ENCODE measurements at regions not wholly inside any gene's neighbourhood (a gene's known extent, or its start where the extent isn't known, plus 50 kb on each side); places are given as distances from the start of the nearest gene placed in this dataset.

DNA sequence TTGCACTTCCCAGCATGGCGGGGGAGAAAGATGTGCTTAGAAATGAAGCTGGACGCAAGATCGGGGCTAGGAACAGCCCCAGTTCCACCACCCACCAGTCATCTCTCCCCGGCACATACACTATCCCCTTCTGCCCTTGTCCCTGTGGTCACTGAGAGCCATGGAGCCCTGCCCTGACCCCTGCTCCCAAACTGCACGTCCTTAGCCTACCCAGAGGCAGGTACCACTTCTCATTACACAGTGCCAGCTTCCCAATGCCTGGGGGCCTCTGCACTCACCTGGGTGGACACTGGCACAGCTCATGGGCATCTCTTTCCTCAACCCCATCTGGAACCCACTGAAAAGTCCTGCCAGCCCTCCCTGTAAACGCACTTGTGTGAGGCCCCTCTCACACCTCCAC, 139.3 kb upstream of the PRR20G start:
- Mint-ChIP-seq H3K9me3 (no peaks in the 10 kb centered on the region), H3K4me1 (no peaks in the 10 kb centered on the region), H3K4me3 (no peak overlapping the region), H3K27ac (no peak overlapping the region), H3K27me3 (peaks cover 38 to 75% of the 10 kb centered on the region in 2 donors), H3K36me3 (no peaks in the 10 kb centered on the region)
- ATAC-seq (replicated peaks): no peak
- no peak for DNase-seq

DNA sequence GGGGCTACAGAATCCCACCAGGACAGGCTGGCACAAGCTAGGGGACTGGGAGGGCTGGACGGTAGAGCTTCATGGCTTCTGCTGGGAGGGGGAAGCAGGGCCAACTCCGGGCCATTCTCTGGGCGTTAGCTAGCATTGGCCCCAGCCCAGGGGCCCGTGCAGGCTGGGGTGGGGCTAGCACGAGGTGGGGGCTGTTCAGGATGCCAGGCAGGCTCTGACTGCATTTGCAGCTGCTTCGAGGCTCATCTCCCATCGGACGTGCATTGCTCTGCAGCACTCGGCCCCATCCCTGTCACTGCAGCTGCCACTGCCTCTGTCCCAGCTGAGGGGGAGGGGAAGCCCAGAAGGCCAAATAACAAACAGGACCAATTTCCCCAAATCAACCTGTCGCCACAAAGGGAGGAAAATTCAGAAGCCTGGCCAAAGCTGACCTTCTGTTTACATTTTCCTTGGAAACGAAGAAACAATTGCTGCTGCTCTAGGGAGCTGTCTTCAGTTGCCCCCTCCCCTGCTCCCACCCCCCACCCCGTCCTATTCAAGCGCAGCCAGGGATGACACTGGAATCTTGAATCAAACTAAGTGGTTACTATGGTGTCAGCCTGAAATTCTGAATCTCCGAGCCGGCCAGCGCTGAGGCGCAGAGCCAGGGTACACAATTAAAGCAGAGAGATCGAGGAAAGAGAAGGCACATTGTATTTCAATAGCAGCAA, 138.8 kb upstream of the PRR20G start:
- ATAC-seq (replicated peaks) (no peak), DNase-seq (no peak)
- Mint-ChIP-seq H3K9me3 (no peaks in the 10 kb centered on the region), H3K36me3 (no peaks in the 10 kb centered on the region), H3K27me3 (peaks cover 39 to 76% of the 10 kb centered on the region in 2 donors), H3K4me3 (no peak overlapping the region), H3K27ac (no peak overlapping the region), H3K4me1 (no peaks in the 10 kb centered on the region)

DNA sequence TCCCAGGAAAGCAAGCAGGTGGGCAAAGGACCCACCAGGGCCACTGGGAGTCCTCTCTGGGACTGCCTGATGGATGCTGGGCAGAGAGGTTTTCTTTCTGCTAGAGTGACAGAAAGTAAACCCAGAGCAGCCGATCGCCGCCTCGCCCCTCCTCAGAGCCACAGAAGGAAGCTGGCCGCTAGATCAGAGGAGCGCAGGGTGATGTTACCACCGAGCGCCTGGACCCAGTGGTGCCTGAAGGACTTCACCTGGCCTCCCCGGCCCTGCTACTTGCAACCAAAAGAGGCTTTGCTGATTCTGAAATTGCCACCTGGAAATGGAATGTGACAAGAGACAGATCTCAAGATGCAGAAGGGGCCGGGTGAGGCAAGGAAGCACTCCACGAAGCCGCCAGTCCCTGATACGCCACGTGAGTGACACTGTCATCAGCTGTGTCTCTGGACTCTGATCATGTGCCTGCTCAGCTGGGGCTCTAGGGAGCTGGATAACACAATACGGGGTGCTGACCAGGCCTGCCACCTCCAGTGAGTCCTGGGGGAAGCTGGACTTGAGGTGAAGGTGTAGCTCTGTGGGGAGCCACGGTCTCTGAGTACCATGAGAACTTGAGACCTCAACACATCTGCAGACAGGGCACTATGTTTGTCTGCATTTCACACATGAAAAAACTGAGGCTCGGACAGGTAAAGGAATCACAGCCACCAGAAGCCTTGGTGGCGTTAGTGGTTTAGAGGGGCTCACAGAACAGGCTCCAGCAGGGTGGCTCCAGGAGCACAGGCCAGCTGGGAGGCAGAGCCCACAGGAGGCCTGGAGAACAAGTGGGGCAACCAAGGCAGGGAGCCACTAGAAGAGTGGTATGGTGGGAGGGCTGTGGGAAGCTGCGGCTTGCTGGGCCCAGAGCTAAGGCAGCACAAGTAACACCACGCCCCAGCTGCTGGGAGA, 137.9 kb upstream of the PRR20G start:
- H3K27me3 Mint-ChIP-seq: peaks cover 34 to 68% of the 10 kb centered on the region in 2 donors
- H3K4me3 Mint-ChIP-seq: no peak overlapping the region
- no peaks in the 10 kb centered on the region for H3K36me3 Mint-ChIP-seq
- no peaks in the 10 kb centered on the region for H3K9me3 Mint-ChIP-seq
- no peaks in the 10 kb centered on the region for H3K4me1 Mint-ChIP-seq
- no peak for DNase-seq
- ATAC-seq (replicated peaks): no peak
- no peak overlapping the region for H3K27ac Mint-ChIP-seq

DNA sequence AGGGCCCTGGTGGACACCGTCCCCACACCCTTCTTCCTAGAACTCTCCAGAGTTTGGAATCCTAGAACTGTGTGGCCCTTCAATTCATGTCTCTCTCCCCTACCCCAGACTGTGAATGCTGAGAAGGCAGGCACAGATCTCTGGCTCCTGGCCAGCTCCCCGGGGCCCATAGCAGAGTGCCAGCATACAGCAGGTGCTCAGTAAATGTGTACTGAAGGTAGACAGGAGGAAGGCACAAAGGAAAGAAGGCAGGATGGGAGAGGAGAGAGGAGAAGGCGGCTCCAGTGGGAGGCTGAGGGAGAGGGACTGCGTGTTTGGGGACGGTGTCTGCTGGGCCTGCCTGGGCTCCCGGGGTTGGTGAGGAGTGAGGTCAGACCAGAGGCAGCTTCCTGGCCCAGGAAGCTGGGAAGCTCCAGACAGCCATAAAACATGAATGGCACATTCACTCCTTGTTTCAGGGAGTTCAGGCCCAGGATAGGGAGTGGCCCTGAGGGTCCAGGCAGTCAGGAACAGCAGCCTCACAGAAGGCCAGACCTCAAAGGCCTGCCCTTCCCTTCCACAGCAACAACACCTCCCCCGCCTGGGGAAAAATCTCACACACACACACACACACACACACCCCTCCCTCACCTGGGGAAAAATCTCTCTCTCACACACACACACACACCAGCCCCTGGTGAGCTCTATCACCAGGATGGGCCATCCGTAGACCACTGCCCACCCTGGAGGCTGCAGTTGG, 137.1 kb upstream of the PRR20G start:
- no peaks in the 10 kb centered on the region for H3K36me3 Mint-ChIP-seq
- no peak overlapping the region for H3K4me3 Mint-ChIP-seq
- no peak overlapping the region for H3K27ac Mint-ChIP-seq
- no peaks in the 10 kb centered on the region for H3K9me3 Mint-ChIP-seq
- peaks cover 34 to 72% of the 10 kb centered on the region in 2 donors for H3K27me3 Mint-ChIP-seq
- H3K4me1 Mint-ChIP-seq: no peaks in the 10 kb centered on the region
- DNase-seq: no peak
- no peak for ATAC-seq (replicated peaks)

DNA sequence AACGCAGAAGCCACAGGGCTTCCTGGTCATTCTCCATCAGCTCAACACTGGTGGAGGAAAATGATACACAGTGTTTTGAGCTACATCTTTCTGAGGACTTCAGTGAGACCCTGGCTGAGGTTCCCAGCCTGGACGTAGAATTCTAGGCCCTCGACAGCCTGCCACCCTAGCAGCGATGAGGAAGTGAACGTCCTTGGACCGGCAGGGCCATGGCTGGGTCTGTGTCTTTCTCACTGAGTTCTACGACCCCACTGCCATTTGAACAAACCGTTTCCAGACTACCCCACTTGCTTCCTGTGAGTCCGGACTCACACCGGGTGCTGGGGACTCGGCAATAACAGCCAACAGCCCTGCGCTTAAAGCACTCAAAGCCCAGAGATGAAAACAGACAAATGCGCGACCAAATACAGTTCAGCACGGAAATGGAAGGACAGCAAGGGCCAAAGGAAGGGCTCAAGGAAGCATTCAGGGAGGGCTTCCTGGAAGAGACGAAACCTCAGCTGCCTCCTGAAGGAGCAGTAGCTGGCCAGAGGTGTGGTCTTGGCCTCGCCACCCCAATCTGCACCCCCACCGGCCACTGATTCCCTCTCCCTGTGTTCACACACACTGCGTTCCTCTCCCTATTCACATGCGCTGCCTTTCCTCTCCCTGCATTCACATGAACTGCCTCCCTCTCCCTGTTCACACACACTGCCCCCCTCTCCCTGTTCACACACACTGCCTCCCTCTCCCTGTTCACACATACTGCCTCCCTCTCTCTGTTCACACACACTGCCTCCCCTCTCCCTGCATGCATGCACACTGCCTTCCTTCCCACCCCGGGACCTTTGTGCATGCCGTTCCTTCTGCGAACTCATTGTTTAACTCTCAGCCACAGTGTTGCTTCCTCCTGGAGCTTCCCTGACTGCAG, 136.3 kb upstream of the PRR20G start:
- DNase-seq: no peak
- H3K4me3 Mint-ChIP-seq: no peak overlapping the region
- no peak for ATAC-seq (replicated peaks)
- H3K9me3 Mint-ChIP-seq: no peaks in the 10 kb centered on the region
- H3K4me1 Mint-ChIP-seq: no peaks in the 10 kb centered on the region
- no peak overlapping the region for H3K27ac Mint-ChIP-seq
- H3K27me3 Mint-ChIP-seq: peaks cover 37 to 78% of the 10 kb centered on the region in 2 donors
- no peaks in the 10 kb centered on the region for H3K36me3 Mint-ChIP-seq

DNA sequence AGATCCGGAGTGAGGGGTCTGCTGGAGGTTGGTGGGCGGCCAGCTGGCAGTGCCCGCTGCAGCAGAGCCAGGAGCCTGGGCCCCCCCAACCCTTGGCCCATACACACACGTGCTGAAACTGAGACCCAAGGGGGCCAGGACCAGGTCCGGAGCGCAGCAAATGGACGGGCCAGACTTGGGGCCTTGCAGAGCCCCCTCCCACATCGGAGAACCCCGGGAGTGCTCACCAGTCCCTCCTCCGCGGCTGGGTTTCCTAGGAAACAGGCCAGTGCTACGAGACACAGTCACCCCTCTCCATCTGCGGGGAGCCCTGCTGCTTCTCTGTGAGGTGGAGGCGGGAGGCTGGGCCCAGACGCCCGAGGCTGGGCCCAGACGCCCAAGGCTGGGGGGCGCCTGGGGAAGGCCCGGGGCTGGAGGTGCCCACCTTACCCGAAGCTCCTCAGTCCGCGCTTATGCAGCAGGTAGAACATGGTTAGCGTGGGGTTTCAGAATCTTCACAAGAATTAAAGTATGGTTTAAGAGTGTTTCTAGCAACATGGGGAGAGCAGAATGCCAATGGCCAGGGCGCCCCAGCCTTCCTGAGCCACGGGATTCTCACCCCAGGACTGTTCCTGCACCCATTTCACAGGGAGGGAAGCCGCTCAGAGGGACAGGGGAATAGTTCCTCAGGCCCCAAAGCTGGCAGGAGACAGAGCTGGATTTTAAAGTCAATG, 135.0 kb upstream of the PRR20G start:
- Mint-ChIP-seq H3K27me3 (peaks cover 36 to 78% of the 10 kb centered on the region in 2 donors), H3K9me3 (no peaks in the 10 kb centered on the region), H3K27ac (no peak overlapping the region), H3K36me3 (no peaks in the 10 kb centered on the region), H3K4me3 (no peak overlapping the region), H3K4me1 (no peaks in the 10 kb centered on the region)
- ATAC-seq (replicated peaks) (no peak), DNase-seq (no peak)

DNA sequence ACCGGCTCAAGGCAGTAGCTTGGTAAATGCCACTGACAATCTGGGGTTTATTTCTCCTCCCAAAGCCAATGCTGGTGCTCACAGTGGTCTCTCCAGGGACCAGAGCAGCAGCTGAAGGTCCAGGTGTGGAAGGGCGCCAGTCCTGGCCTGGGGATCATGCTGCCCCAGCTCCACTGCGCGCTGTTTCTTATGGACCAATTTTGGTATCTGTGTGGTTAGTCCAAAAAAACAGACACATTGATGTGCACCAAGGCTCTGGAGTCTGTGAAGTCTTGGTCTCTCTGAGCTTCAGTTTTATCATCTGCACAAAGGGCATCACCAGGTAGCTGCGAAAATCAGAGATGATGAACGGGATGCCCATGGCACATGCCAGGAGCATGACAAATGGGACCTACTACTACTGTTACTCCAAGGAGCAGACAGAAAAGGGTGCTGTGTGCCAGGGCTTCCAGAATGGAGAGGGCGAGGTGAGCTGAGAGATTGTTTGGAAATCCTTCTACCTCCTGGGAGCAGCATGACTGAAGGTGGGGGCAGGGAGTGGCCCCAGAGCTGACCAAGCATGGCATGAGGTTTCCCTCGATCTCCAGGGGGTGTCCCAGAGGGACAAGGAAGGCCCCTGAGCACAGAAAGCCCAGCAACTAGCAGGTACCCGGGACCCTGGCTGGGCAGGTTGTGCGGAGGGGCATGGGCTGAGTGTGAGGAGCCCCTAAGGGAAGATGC, 134.3 kb upstream of the PRR20G start:
- no peak for DNase-seq
- Mint-ChIP-seq H3K27me3 (peaks cover 36 to 78% of the 10 kb centered on the region in 2 donors), H3K4me3 (no peak overlapping the region), H3K27ac (no peak overlapping the region), H3K9me3 (no peaks in the 10 kb centered on the region), H3K36me3 (no peaks in the 10 kb centered on the region), H3K4me1 (no peaks in the 10 kb centered on the region)
- no peak for ATAC-seq (replicated peaks)

DNA sequence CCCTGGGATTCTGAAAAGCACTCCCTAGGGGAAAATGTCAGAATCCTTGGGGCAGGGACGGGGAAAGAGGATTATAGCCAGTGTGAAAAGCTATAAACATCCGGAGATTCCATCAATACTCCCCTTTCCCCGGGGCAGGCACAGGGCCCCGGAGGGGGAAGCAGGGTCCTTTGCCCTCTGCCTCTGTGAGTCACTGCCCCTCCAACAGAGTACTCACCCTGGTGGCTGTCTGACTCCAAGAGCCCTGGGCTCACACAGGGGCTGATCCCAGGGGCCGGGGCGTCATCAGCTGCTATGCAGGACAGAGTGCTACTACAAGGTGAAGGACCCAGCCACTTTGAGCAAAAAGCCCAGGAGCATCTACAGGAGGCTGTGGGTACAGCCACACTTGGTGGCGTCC, 133.0 kb upstream of the PRR20G start:
- H3K27me3 Mint-ChIP-seq: peaks cover 42 to 78% of the 10 kb centered on the region in 2 donors
- H3K9me3 Mint-ChIP-seq: no peaks in the 10 kb centered on the region
- no peaks in the 10 kb centered on the region for H3K4me1 Mint-ChIP-seq
- no peaks in the 10 kb centered on the region for H3K36me3 Mint-ChIP-seq
- H3K4me3 Mint-ChIP-seq: no peak overlapping the region
- DNase-seq (no peak), ATAC-seq (replicated peaks) (no peak)
- no peak overlapping the region for H3K27ac Mint-ChIP-seq

DNA sequence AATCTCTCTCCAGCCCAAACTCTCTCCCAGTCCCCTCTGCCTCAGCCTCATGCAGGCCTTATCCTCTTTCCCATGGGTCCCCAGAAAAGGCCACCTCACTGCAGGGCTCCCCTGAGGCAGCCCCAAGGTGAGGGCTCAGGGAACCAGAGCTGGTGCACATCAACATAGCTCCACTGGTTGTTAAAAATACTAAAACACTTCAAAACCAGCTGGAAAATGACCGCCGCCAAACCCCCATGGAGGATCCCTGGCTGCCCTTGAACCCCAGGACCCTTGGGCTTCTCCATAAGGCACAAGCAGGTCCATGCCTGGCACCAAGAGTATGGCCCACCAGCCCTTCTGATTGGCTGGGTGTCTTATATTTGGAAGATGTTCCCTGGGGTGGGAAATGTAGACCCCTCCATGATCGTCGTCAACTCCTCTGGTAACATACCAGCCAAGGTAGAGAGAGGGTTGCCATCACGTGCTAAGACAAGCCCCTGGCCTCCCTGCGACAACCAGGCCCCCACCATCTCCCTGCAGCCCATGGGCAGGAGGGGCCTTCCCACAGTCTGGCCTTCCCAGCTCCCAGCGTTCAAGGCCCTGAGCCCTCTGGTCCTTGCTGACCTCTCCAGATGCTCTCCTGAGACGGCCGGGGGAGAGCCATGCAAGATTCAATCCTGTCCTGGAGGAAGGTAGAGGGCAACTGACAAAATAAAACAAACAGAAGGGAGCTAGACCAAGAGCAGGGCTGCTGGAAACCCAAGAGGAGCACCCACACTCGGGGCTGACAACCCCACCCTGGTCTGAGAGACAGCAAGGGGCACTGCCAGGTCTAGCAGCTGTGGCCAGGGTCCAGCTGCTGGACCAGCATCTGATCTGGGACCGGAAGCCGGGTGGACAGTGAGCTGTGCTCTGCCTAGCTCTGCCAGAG, 132.1 kb upstream of the PRR20G start:
- ATAC-seq (replicated peaks) (no peak), DNase-seq (no peak)
- Mint-ChIP-seq H3K4me3 (no peak overlapping the region), H3K27ac (no peak overlapping the region), H3K36me3 (no peaks in the 10 kb centered on the region), H3K27me3 (peaks cover 46 to 75% of the 10 kb centered on the region in 2 donors), H3K9me3 (peaks cover 3 to 4% of the 10 kb centered on the region in 2 donors), H3K4me1 (no peaks in the 10 kb centered on the region)

DNA sequence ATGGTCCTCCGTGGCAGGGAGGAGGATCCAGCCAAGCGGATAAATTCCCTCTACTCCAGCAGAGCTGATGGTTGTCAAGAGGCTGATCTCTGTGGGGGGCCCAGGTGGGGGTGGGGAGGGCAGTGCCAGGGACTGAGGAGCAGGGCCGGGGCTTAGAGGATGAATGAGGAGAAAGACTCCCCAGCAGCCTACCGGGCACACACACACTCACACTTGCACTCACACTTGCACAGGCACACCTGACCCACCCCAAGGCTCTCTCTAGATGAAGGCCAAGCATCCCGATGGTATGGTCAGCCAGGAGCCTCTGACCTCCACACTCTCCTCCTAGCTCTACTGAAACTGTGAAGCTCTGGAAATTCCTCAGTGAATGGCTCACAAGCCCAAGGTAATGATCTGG, 131.3 kb upstream of the PRR20G start:
- no peak overlapping the region for H3K27ac Mint-ChIP-seq
- no peak overlapping the region for H3K4me3 Mint-ChIP-seq
- ATAC-seq (replicated peaks): no peak
- H3K36me3 Mint-ChIP-seq: no peaks in the 10 kb centered on the region
- no peak for DNase-seq
- H3K9me3 Mint-ChIP-seq: peaks cover 3 to 4% of the 10 kb centered on the region in 2 donors
- H3K4me1 Mint-ChIP-seq: no peaks in the 10 kb centered on the region
- peaks cover 40 to 73% of the 10 kb centered on the region in 2 donors for H3K27me3 Mint-ChIP-seq

DNA sequence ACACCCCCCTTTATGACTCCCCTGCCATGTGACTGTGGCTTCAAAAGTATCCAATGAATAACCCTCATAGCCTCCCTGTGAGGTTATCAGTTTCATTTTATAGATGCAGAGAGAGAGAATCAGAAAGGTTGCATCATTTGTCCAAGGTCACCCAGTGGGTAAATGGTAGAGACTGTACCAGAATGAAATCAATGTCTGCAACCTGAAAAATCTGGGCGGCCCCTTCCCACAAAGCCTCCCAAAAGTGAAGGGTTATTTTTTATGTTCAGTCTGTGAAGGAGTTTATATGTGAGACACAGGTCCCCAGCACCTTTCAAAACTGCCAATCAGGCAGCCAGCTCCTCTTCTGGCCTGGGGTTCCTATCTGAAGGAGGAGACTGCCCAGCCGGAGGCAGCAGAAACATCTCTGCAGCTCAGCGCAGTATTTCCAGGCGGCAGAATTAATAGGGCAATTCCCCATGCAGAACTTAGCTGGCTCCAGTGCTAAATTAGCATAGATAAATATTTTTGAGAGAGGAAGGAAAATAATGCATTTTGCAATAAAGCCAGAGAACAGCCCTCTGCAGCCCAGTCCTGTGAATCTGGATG, 130.8 kb upstream of the PRR20G start:
- Mint-ChIP-seq H3K9me3 (peaks cover 3 to 4% of the 10 kb centered on the region in 2 donors), H3K27me3 (peaks cover 41 to 71% of the 10 kb centered on the region in 2 donors), H3K36me3 (no peaks in the 10 kb centered on the region), H3K4me1 (no peaks in the 10 kb centered on the region), H3K4me3 (no peak overlapping the region), H3K27ac (no peak overlapping the region)
- ATAC-seq (replicated peaks) (no peak), DNase-seq (no peak)
